ENCODE measurements at regions not wholly inside any gene's neighbourhood (a gene's known extent, or its start where the extent isn't known, plus 50 kb on each side); places are given as distances from the start of the nearest gene placed in this dataset.

GRCh38 chr10:43913676-43914235 lies 265.1 kb upstream of the ZNF32 start:
- Mint-ChIP-seq H3K36me3 (ENCODE audit: low read depth) (no peaks in the 10 kb centered on the region), H3K27me3 (peaks cover 12% of the 10 kb centered on the region), H3K27ac (no peak overlapping the region), H3K9me3 (peaks cover 2% of the 10 kb centered on the region), H3K4me3 (no peak overlapping the region), H3K4me1 (no peaks in the 10 kb centered on the region)
- ChIA-PET CTCF (interaction anchor here (1.4 kb wide), 1 partner anchor 224 kb away, joined by 4 read pairs; no protein-coding TSS in a partner anchor), POLR2A (no interaction called here)
- DNase-seq: no peak

- Mint-ChIP-seq H3K36me3 (ENCODE audit: low read depth) (no peaks in the 10 kb centered on the region), H3K27me3 (peaks cover 2% of the 10 kb centered on the region), H3K4me1 (no peaks in the 10 kb centered on the region), H3K4me3 (no peak overlapping the region), H3K27ac (no peak overlapping the region), H3K9me3 (peaks cover 2% of the 10 kb centered on the region)
- CTCF ChIA-PET: no interaction called here
- no peak for DNase-seq
- POLR2A ChIA-PET: no interaction called here
Observed at GRCh38 chr10:43912469-43912868, 263.8 kb upstream of the ZNF32 start.

DNA sequence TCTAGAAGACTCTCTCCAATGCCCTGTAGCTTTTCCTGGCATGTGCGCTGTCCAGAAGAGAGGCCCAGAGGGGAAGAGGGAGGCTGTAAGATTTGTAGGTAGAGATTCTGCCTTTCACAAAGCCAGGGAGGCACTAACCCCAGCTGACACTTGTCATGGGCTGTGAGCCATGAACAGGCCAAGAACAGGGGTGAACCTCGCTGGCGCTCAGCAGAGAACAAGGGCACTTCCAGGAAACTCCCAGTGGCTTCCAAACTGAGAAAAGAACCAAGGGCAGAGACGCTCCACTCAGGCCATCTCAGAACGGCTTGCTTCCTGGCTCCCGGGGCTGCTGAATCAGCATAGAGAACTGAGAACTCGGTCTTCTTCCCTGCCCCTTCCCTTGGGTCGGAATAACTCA lies 257.8 kb upstream of the ZNF32 start:
- DNase-seq: no peak
- H3K27me3 Mint-ChIP-seq: peaks cover 3% of the 10 kb centered on the region
- H3K27ac Mint-ChIP-seq: no peak overlapping the region
- H3K4me1 Mint-ChIP-seq: no peaks in the 10 kb centered on the region
- no peak overlapping the region for H3K4me3 Mint-ChIP-seq
- H3K36me3 Mint-ChIP-seq (ENCODE audit: low read depth): no peaks in the 10 kb centered on the region
- POLR2A ChIA-PET: no interaction called here
- H3K9me3 Mint-ChIP-seq: no peaks in the 10 kb centered on the region
- CTCF ChIA-PET: no interaction called here

- CTCF ChIA-PET: no interaction called here
- no peak for DNase-seq
- Mint-ChIP-seq H3K27me3 (peaks cover 3% of the 10 kb centered on the region), H3K9me3 (no peaks in the 10 kb centered on the region), H3K4me1 (no peaks in the 10 kb centered on the region), H3K36me3 (ENCODE audit: low read depth) (no peaks in the 10 kb centered on the region), H3K27ac (no peak overlapping the region), H3K4me3 (no peak overlapping the region)
- POLR2A ChIA-PET: no interaction called here
Observed at GRCh38 chr10:43905512-43906236, 257.0 kb upstream of the ZNF32 start.

DNA sequence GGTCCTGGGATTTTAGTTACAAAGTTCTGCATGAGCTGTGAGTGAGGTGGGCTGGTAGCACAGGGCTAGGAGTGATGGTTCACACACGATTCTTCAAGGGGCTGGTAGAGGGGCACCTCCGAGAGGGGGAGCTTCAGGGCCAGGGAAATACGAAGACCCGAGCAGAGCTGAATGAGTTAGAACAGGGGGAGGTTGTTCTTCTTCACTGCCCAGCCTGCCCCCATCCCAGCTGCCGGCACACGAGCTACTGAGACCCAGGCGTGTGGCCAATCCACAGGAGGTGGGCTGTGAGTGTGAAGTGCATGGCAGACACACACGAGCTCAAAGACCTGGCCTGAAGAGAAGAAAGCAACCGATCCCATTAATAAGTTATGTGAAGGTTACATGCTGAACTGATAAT lies 256.2 kb upstream of the ZNF32 start:
- H3K27ac Mint-ChIP-seq: no peak overlapping the region
- no peaks in the 10 kb centered on the region for H3K36me3 Mint-ChIP-seq (ENCODE audit: low read depth)
- no peaks in the 10 kb centered on the region for H3K4me1 Mint-ChIP-seq
- ChIA-PET CTCF (interaction anchor here (0.7 to 1.3 kb wide), 2 partner anchors 194 to 215 kb away, joined by 3 to 5 read pairs; no protein-coding TSS in a partner anchor), POLR2A (no interaction called here)
- H3K27me3 Mint-ChIP-seq: peaks cover 3% of the 10 kb centered on the region
- no peaks in the 10 kb centered on the region for H3K9me3 Mint-ChIP-seq
- H3K4me3 Mint-ChIP-seq: no peak overlapping the region
- no peak for DNase-seq

DNA sequence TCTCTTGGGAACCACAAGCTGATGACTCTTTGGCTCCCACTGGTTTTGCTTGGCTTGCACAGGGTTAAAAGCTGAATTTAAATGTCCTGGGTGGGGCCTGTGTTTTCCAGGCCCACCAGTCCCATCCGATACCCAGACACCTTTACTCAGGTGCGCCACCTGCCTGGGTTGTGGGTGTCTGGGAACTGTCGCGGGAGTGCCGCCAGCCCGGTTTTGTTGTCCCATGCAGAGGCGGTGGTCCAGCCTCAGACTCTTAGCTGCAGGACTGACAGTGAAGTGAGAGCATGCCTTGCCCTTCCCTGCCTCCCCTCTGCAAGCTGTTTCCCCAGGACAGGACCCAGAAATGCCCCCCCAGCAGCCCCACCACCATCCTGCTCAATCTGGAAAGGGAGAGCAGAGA lies 255.6 kb upstream of the ZNF32 start:
- CTCF ChIA-PET: interaction anchor here (1.3 kb wide), 1 partner anchor 215 kb away, joined by 3 read pairs; no protein-coding TSS in a partner anchor
- no peak overlapping the region for H3K4me3 Mint-ChIP-seq
- H3K27ac Mint-ChIP-seq: no peak overlapping the region
- H3K36me3 Mint-ChIP-seq (ENCODE audit: low read depth): no peaks in the 10 kb centered on the region
- POLR2A ChIA-PET: no interaction called here
- no peaks in the 10 kb centered on the region for H3K9me3 Mint-ChIP-seq
- H3K27me3 Mint-ChIP-seq: peaks cover 3% of the 10 kb centered on the region
- H3K4me1 Mint-ChIP-seq: no peaks in the 10 kb centered on the region
- no peak for DNase-seq

- Mint-ChIP-seq H3K4me3 (no peak overlapping the region), H3K27me3 (peaks cover 3% of the 10 kb centered on the region), H3K27ac (no peak overlapping the region), H3K4me1 (no peaks in the 10 kb centered on the region), H3K36me3 (ENCODE audit: low read depth) (no peaks in the 10 kb centered on the region), H3K9me3 (no peaks in the 10 kb centered on the region)
- ChIA-PET CTCF (no interaction called here), POLR2A (no interaction called here)
- no peak for DNase-seq
Observed at GRCh38 chr10:43903451-43903850, 254.8 kb upstream of the ZNF32 start.

DNA sequence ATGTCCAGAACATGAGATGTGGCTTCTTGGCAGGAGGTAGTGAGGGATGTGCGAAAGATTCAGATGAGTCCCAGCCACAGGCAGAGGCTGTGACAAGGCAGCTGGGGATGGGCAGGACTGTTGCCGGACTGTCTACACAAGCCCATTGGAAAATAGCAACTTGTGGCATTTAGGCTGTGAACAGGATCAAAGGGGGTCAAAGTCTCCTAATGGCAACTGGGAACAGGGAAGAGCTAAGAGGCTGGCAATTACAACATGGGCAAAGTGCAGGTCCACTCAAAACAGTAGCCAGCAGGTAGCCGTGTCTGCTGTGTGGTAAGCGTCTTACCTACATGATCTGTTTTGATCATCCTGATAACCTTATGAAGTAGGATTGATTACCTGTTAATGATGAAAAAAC lies 254.2 kb upstream of the ZNF32 start:
- no peaks in the 10 kb centered on the region for H3K36me3 Mint-ChIP-seq (ENCODE audit: low read depth)
- POLR2A ChIA-PET: no interaction called here
- H3K9me3 Mint-ChIP-seq: no peaks in the 10 kb centered on the region
- no peak overlapping the region for H3K27ac Mint-ChIP-seq
- CTCF ChIA-PET: no interaction called here
- no peaks in the 10 kb centered on the region for H3K4me1 Mint-ChIP-seq
- no peak for DNase-seq
- H3K4me3 Mint-ChIP-seq: no peak overlapping the region
- peaks cover 3% of the 10 kb centered on the region for H3K27me3 Mint-ChIP-seq

DNA sequence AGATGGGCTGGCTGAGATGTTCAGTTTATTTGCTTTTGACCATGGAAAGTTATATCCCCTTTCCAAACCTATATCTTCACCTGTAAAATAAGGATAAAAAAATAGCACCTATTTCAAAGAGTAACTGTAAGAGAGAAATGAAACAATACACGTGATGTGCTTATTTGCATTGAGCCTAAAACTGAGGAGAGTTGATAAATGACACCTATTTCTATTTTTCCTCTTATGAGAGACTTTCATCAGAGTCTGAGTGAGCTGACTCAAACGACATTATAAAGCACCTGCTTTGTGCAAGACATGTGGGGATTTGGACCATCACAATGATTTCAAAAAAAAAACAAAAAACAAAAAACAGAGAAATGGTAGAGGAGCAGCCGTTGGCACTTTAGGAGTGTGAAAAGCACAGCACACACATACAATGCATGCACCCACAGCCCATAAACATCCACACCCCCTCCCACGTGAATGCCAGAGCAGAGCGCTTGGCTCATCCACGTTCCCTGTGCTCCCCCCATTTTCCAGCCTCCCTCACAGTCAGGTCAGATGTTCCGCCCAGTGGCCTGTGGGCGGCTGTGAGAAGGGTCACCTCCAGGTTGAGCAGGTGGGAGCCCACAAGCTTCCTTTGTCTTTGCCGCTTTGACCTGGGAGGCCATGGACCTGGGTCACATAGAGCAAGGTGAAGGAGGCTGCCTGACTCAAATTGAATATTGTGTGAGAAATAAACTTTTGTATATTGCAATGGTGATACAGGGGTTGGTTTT lies 253.2 kb upstream of the ZNF32 start:
- Mint-ChIP-seq H3K4me3 (no peak overlapping the region), H3K27ac (no peak overlapping the region), H3K4me1 (no peaks in the 10 kb centered on the region), H3K27me3 (peaks cover 1% of the 10 kb centered on the region), H3K36me3 (ENCODE audit: low read depth) (no peaks in the 10 kb centered on the region), H3K9me3 (no peaks in the 10 kb centered on the region)
- ChIA-PET POLR2A (no interaction called here), CTCF (no interaction called here)
- no peak for DNase-seq

DNA sequence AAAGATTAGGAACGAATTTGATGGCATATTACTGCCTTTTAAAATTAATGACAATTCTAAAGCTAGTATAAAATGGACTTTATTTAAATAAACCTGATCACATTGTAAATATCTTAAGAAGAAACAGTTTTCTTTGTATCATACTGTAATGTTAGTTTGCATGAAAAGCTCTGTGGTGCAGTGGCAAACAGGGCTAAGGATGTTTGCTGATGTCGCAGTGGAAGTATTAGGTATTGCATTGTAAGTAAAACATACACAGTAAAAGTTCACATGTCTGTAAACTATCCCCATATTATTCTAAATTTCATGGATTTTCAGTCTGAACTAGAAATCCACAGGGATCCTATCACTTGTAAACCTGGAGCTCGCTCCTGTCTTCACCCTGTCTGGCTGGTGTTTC lies 252.6 kb upstream of the ZNF32 start:
- H3K27ac Mint-ChIP-seq: no peak overlapping the region
- no peaks in the 10 kb centered on the region for H3K9me3 Mint-ChIP-seq
- ChIA-PET POLR2A (no interaction called here), CTCF (no interaction called here)
- H3K27me3 Mint-ChIP-seq: peaks cover 1% of the 10 kb centered on the region
- no peak for DNase-seq
- no peaks in the 10 kb centered on the region for H3K4me1 Mint-ChIP-seq
- no peak overlapping the region for H3K4me3 Mint-ChIP-seq
- no peaks in the 10 kb centered on the region for H3K36me3 Mint-ChIP-seq (ENCODE audit: low read depth)

- Mint-ChIP-seq H3K36me3 (ENCODE audit: low read depth) (no peaks in the 10 kb centered on the region), H3K4me3 (no peak overlapping the region), H3K27me3 (peaks cover 1% of the 10 kb centered on the region), H3K9me3 (no peaks in the 10 kb centered on the region), H3K4me1 (no peaks in the 10 kb centered on the region), H3K27ac (no peak overlapping the region)
- DNase-seq: no peak
- CTCF ChIA-PET: no interaction called here
- POLR2A ChIA-PET: no interaction called here
Observed at GRCh38 chr10:43900571-43900970, 251.9 kb upstream of the ZNF32 start.

GRCh38 chr10:43899224-43899959 lies 250.7 kb upstream of the ZNF32 start:
- CTCF ChIA-PET: no interaction called here
- Mint-ChIP-seq H3K27ac (no peak overlapping the region), H3K27me3 (peaks cover 1% of the 10 kb centered on the region), H3K4me1 (no peaks in the 10 kb centered on the region), H3K9me3 (no peaks in the 10 kb centered on the region), H3K36me3 (ENCODE audit: low read depth) (no peaks in the 10 kb centered on the region), H3K4me3 (no peak overlapping the region)
- POLR2A ChIA-PET: no interaction called here
- no peak for DNase-seq

GRCh38 chr10:43898592-43898991 lies 249.9 kb upstream of the ZNF32 start:
- ChIA-PET POLR2A (no interaction called here), CTCF (no interaction called here)
- H3K4me3 Mint-ChIP-seq: no peak overlapping the region
- no peaks in the 10 kb centered on the region for H3K36me3 Mint-ChIP-seq (ENCODE audit: low read depth)
- no peaks in the 10 kb centered on the region for H3K9me3 Mint-ChIP-seq
- DNase-seq: no peak
- H3K27me3 Mint-ChIP-seq: peaks cover 1% of the 10 kb centered on the region
- no peak overlapping the region for H3K27ac Mint-ChIP-seq
- no peaks in the 10 kb centered on the region for H3K4me1 Mint-ChIP-seq
